ENCODE measurements at regions not wholly inside any gene's neighbourhood (a gene's known extent, or its start where the extent isn't known, plus 50 kb on each side); places are given as distances from the start of the nearest gene placed in this dataset.

DNA sequence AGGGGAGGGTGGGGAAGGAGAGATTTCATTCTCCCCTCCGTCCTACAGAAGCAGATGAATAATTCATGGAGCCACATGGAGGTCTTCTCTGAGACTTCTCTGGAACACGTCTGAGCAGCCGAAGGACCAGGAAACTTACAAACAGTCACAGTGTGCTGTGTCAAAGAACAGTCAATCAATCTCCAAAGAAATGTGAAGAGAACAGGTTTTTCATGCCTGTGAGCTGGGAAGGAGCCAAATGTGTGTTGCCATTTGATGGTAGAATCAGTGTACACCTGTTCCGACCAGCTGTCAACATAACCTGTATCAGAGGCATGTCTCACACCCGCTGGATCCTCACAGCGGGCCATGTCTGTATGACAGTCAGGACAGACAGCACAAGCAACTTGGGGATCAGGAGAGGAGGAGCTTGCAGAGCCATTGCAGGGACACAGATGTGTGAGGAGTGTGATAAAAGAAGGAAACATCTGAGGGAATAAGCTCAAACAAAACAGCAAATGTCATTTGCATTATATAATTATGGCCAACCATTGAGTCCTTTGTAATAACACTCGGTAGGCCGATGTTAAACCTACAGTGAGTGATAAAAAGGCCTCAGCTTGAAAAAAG is 298.5 kb downstream of the EN1 start:
- TF ChIP-seq, protein P1, sequence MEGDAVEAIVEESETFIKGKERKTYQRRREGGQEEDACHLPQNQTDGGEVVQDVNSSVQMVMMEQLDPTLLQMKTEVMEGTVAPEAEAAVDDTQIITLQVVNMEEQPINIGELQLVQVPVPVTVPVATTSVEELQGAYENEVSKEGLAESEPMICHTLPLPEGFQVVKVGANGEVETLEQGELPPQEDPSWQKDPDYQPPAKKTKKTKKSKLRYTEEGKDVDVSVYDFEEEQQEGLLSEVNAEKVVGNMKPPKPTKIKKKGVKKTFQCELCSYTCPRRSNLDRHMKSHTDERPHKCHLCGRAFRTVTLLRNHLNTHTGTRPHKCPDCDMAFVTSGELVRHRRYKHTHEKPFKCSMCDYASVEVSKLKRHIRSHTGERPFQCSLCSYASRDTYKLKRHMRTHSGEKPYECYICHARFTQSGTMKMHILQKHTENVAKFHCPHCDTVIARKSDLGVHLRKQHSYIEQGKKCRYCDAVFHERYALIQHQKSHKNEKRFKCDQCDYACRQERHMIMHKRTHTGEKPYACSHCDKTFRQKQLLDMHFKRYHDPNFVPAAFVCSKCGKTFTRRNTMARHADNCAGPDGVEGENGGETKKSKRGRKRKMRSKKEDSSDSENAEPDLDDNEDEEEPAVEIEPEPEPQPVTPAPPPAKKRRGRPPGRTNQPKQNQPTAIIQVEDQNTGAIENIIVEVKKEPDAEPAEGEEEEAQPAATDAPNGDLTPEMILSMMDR (conservative IDR thresholded peaks at IDR 0.05; ENCODE audit: low read length) = no peak
- TF ChIP-seq EZH2phosphoT487 (IDR thresholded peaks at IDR 0.05; ENCODE audit: borderline replicate concordance) = no peak
